GM19240 (cell line): ENCODE measurements at regions not wholly inside any gene's neighbourhood (a gene's known extent, or its start where the extent isn't known, plus 50 kb on each side); places are given as distances from the start of the nearest gene placed in this dataset.
"Not testable (repeated sequence)": the region's sequence is repeated elsewhere in the genome, so short reads cannot be mapped to it uniquely, and the experiment has no call there.

Experiments used
- DNase-seq: peaks from one replicate; pipeline ENCODE4 v3.0.0; 2011; ENCODE audit warnings: low spot score; ENCODE audit not compliant: insufficient read length

- no peak for DNase-seq
These were observed 158.6 kb upstream of the KBTBD8 start for GRCh38 chr3:66839508-66839907.

- not testable (repeated sequence) for DNase-seq
These were observed 155.2 kb upstream of the KBTBD8 start for GRCh38 chr3:66842761-66843464.

GRCh38 chr3:66851894-66852613, 146.1 kb upstream of the KBTBD8 start:
- DNase-seq, result no peak

GRCh38 chr3:66854601-66855151, 143.4 kb upstream of the KBTBD8 start:
- DNase-seq, result no peak

GRCh38 chr3:66856533-66856932, 141.6 kb upstream of the KBTBD8 start:
- DNase-seq, result no peak

- DNase-seq, result no peak
These were observed 139.3 kb upstream of the KBTBD8 start for GRCh38 chr3:66858656-66859381.

GRCh38 chr3:66860771-66861170, 137.3 kb upstream of the KBTBD8 start:
- no peak for DNase-seq

- DNase-seq, result no peak
These were observed 134.6 kb upstream of the KBTBD8 start for GRCh38 chr3:66863205-66864111.

GRCh38 chr3:66884659-66885058, 113.4 kb upstream of the KBTBD8 start:
- no peak for DNase-seq

GRCh38 chr3:66885326-66886000, 112.6 kb upstream of the KBTBD8 start:
- DNase-seq, result no peak

- no peak for DNase-seq
These were observed 108.2 kb upstream of the KBTBD8 start for GRCh38 chr3:66889750-66890494.

- DNase-seq, result no peak
These were observed 100.0 kb upstream of the KBTBD8 start for GRCh38 chr3:66898155-66898554.

GRCh38 chr3:66904336-66904735, 93.8 kb upstream of the KBTBD8 start:
- DNase-seq, result no peak

GRCh38 chr3:66904831-66905493, 93.1 kb upstream of the KBTBD8 start:
- DNase-seq, result no peak

GRCh38 chr3:66907136-66907535, 91.0 kb upstream of the KBTBD8 start:
- DNase-seq, result no peak

GRCh38 chr3:66910266-66911055, 87.6 kb upstream of the KBTBD8 start:
- no peak for DNase-seq

- no peak for DNase-seq
These were observed 85.8 kb upstream of the KBTBD8 start for GRCh38 chr3:66912306-66912705.

- no peak for DNase-seq
These were observed 76.0 kb upstream of the KBTBD8 start for GRCh38 chr3:66922058-66922457.
